Panc1 (cell line): ENCODE measurements at regions not wholly inside any gene's neighbourhood (a gene's known extent, or its start where the extent isn't known, plus 50 kb on each side); places are given as distances from the start of the nearest gene placed in this dataset.

Experiments
- ATAC-seq: fragments of 200-7000 bp; cut with Tn5 transposase; 2 replicates; pipeline ENCODE4 v1.9.1; 2020; ENCODE audit warnings: mild to moderate bottlenecking, moderate library complexity
- BruUV-seq: library from RNA; stranded (reverse); fragments of 400-500 nt; replicated peaks from 2 replicates; lab custom pipeline; 2021; lab: Mats Ljungman, UMichigan
- CTCF ChIA-PET: fragments of 300-600 bp; sonication (Branson Sonifier 250); formaldehyde crosslinking; loops from one replicate; lab custom pipeline; 2022; ENCODE audit warnings: antibody characterized with exemption; lab: Charles Lee
- POLR2A ChIA-PET: fragments of 300-600 bp; sonication (Branson Sonifier 250); formaldehyde crosslinking; loops from one replicate; lab custom pipeline; 2022; ENCODE audit warnings: antibody characterized with exemption; lab: Charles Lee
- DNase-seq: peaks from one replicate; pipeline ENCODE4 v3.0.0-alpha.2; 2010; ENCODE audit warnings: low read depth, low spot score
- H3K27ac ChIP-seq: 2 replicates; pipeline ENCODE4 v1.5.1; 2011; ENCODE audit warnings: mild to moderate bottlenecking, low read length, inconsistent platforms
- H3K27me3 ChIP-seq: fragments of 200-500 bp; sonication (Bioruptor generic); 2 replicates; pipeline ENCODE4 v1.6.0; 2014; ENCODE audit warnings: low read length, inconsistent platforms; ENCODE audit not compliant: control insufficient read depth, insufficient read depth
- H3K36me3 ChIP-seq: fragments of 200-500 bp; sonication (Bioruptor generic); 2 replicates; pipeline ENCODE4 v1.5.1; 2014; ENCODE audit warnings: inconsistent platforms, mild to moderate bottlenecking, low read length, moderate library complexity; ENCODE audit not compliant: control insufficient read depth, insufficient read depth
- H3K4me1 ChIP-seq: 2 replicates; pipeline ENCODE4 v1.5.1; 2011; ENCODE audit warnings: inconsistent platforms, mild to moderate bottlenecking, low read length, moderate library complexity; ENCODE audit not compliant: control insufficient read depth, insufficient read depth
- H3K4me3 ChIP-seq, 2 experiments: 2 replicates each; pipeline ENCODE4 v1.5.1; 2011 to 2012; ENCODE audit warnings: low read depth in 2 of 2, low read length in 2 of 2, mild to moderate bottlenecking in 2 of 2, inconsistent platforms in 1 of 2, moderate library complexity in 1 of 2
- H3K9me3 ChIP-seq: fragments of 200-500 bp; sonication (Bioruptor generic); 2 replicates; pipeline ENCODE4 v1.5.1; 2014; ENCODE audit warnings: low read depth, mild to moderate bottlenecking, inconsistent platforms, low read length, moderate library complexity; ENCODE audit not compliant: control insufficient read depth, insufficient read depth
- POLR2AphosphoS5 ChIP-seq: IDR thresholded peaks from 2 replicates; pipeline ENCODE4 v1.6.1; 2012; ENCODE audit warnings: mild to moderate bottlenecking, low read depth, low read length, moderate library complexity
- SIN3A ChIP-seq: IDR thresholded peaks from 2 replicates; pipeline ENCODE4 v1.6.1; 2012; ENCODE audit warnings: low read depth, mild to moderate bottlenecking, low read length, moderate library complexity, borderline replicate concordance; ENCODE audit not compliant: insufficient read depth
- TCF7L2 ChIP-seq: IDR thresholded peaks from 2 replicates; pipeline ENCODE4 v1.6.1; 2011; ENCODE audit warnings: mild to moderate bottlenecking, low read depth, low read length, inconsistent platforms
- in situ Hi-C: cut with HindIII; loops from 2 replicates; pipeline ENCODE4 v1.10.0; 2016; ENCODE audit warnings: low sequenced_read_pairs, low pct_unique_long_range_greater_than_20kb
- intact Hi-C: fragments of 100-400 bp; cut with micrococcal nuclease; formaldehyde crosslinking; loops from one replicate; pipeline ENCODE4 v1.10.0; 2022; ENCODE audit not compliant: unreplicated experiment
- TF ChIP-seq, protein P1 (sequence below): fragments of 450-650 bp; IDR thresholded peaks from 2 replicates; pipeline ENCODE4 v1.5.1; 2017; ENCODE audit warnings: mild to moderate bottlenecking
- TF ChIP-seq, protein P2 (sequence below), 2 experiments: IDR thresholded peaks; 2 replicates each; pipeline ENCODE4 v1.6.1; 2011 to 2012; ENCODE audit warnings: low read depth in 2 of 2, control low read depth in 1 of 2, low read length in 1 of 2, mild to moderate bottlenecking in 1 of 2, moderate library complexity in 1 of 2; ENCODE audit not compliant: insufficient read depth in 1 of 2

DNA sequence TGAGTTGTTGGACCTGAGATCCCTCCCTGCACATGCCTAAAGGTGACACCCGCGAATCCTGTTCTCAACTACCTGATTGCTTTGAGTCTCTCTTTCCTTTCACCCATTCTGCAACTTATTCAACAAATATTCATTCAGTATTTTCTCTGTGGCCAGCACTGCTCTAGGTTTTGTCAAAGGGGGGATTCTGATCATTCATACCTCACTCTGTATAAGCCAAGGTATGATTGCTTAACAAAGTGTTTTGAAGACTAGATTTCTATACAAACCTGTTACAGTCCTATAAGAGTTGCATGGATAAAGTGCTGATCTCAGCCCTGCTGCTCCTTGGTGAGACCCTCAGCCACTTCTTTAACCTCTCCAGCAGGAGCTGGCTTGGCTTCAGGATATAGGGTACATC is 409.7 kb downstream of the KCNRG start:
- DNase-seq (no peak), ATAC-seq (no peak)
- in situ Hi-C loops = no loop called here
- Histone ChIP-seq H3K27ac (no peak overlapping the region), H3K4me3 (no peak overlapping the region), H3K27me3 (no peaks in the 10 kb centered on the region), H3K4me1 (no peaks in the 10 kb centered on the region), H3K36me3 (no peaks in the 10 kb centered on the region), H3K9me3 (no peaks in the 10 kb centered on the region)
- intact Hi-C loops = no loop called here
- CTCF ChIA-PET = no interaction called here
- no TSS peak for BruUV-seq
- POLR2A ChIA-PET = no interaction called here
- TF ChIP-seq, protein P1, sequence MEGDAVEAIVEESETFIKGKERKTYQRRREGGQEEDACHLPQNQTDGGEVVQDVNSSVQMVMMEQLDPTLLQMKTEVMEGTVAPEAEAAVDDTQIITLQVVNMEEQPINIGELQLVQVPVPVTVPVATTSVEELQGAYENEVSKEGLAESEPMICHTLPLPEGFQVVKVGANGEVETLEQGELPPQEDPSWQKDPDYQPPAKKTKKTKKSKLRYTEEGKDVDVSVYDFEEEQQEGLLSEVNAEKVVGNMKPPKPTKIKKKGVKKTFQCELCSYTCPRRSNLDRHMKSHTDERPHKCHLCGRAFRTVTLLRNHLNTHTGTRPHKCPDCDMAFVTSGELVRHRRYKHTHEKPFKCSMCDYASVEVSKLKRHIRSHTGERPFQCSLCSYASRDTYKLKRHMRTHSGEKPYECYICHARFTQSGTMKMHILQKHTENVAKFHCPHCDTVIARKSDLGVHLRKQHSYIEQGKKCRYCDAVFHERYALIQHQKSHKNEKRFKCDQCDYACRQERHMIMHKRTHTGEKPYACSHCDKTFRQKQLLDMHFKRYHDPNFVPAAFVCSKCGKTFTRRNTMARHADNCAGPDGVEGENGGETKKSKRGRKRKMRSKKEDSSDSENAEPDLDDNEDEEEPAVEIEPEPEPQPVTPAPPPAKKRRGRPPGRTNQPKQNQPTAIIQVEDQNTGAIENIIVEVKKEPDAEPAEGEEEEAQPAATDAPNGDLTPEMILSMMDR = no peak
- no peak for TF ChIP-seq TCF7L2
- TF ChIP-seq POLR2AphosphoS5 = no peak
- TF ChIP-seq, protein P2, sequence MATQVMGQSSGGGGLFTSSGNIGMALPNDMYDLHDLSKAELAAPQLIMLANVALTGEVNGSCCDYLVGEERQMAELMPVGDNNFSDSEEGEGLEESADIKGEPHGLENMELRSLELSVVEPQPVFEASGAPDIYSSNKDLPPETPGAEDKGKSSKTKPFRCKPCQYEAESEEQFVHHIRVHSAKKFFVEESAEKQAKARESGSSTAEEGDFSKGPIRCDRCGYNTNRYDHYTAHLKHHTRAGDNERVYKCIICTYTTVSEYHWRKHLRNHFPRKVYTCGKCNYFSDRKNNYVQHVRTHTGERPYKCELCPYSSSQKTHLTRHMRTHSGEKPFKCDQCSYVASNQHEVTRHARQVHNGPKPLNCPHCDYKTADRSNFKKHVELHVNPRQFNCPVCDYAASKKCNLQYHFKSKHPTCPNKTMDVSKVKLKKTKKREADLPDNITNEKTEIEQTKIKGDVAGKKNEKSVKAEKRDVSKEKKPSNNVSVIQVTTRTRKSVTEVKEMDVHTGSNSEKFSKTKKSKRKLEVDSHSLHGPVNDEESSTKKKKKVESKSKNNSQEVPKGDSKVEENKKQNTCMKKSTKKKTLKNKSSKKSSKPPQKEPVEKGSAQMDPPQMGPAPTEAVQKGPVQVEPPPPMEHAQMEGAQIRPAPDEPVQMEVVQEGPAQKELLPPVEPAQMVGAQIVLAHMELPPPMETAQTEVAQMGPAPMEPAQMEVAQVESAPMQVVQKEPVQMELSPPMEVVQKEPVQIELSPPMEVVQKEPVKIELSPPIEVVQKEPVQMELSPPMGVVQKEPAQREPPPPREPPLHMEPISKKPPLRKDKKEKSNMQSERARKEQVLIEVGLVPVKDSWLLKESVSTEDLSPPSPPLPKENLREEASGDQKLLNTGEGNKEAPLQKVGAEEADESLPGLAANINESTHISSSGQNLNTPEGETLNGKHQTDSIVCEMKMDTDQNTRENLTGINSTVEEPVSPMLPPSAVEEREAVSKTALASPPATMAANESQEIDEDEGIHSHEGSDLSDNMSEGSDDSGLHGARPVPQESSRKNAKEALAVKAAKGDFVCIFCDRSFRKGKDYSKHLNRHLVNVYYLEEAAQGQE (IDR thresholded peaks at IDR 0.05; ENCODE audit: insufficient read depth in 1 of 2, low read depth in 2 of 2, low read length in 1 of 2) = no peak
- no peak for TF ChIP-seq SIN3A

- Histone ChIP-seq H3K27me3 (no peaks in the 10 kb centered on the region), H3K36me3 (no peaks in the 10 kb centered on the region), H3K9me3 (no peaks in the 10 kb centered on the region), H3K27ac (no peak overlapping the region), H3K4me1 (no peaks in the 10 kb centered on the region), H3K4me3 (no peak overlapping the region)
- ChIA-PET CTCF (no interaction called here), POLR2A (interaction anchor here (0.6 kb wide), 1 partner anchor 385 kb away, joined by 5 read pairs; no protein-coding TSS in a partner anchor)
- BruUV-seq = no TSS peak
- TF ChIP-seq SIN3A (no peak), POLR2AphosphoS5 (no peak), TCF7L2 (no peak)
- TF ChIP-seq, protein P2 (IDR thresholded peaks at IDR 0.05; ENCODE audit: insufficient read depth in 1 of 2, low read depth in 2 of 2, low read length in 1 of 2) = no peak
- TF ChIP-seq, protein P1 = no peak
- in situ Hi-C loops = no loop called here
- no peak for ATAC-seq
- DNase-seq = no peak
- intact Hi-C loops = no loop called here
Observed at GRCh38 chr13:50425772-50426171, 410.5 kb downstream of the KCNRG start.
